H9 (cell line): ENCODE measurements at regions not wholly inside any gene's neighbourhood (a gene's known extent, or its start where the extent isn't known, plus 50 kb on each side); places are given as distances from the start of the nearest gene placed in this dataset.

Experiments used
- DNase-seq: peaks from one replicate; pipeline ENCODE4 v3.0.0-alpha.2; 2017
- H2AFZ ChIP-seq: one replicate; pipeline ENCODE4 v1.6.1; 2013; ENCODE audit warnings: mild to moderate bottlenecking, low read length, control low read depth, moderate library complexity
- H2AK5ac ChIP-seq: 2 replicates; pipeline ENCODE4 v1.6.1; 2013; ENCODE audit warnings: low read length, control low read depth, mixed read lengths; ENCODE audit not compliant: insufficient read length
- H2BK120ac ChIP-seq: one replicate; pipeline ENCODE4 v1.6.1; 2013; ENCODE audit warnings: low read depth, mild to moderate bottlenecking, low read length, control low read depth, inconsistent platforms; ENCODE audit not compliant: poor library complexity, severe bottlenecking
- H2BK12ac ChIP-seq: 2 replicates; pipeline ENCODE4 v1.6.1; 2013; ENCODE audit warnings: low read length, control low read depth, mixed read lengths, low read depth; ENCODE audit not compliant: insufficient read length
- H2BK15ac ChIP-seq: 2 replicates; pipeline ENCODE4 v1.6.1; 2013; ENCODE audit warnings: low read depth, low read length, control low read depth
- H2BK20ac ChIP-seq: one replicate; pipeline ENCODE4 v1.6.1; 2013; ENCODE audit warnings: low read depth, mild to moderate bottlenecking, low read length, control low read depth, inconsistent platforms; ENCODE audit not compliant: poor library complexity, severe bottlenecking
- H2BK5ac ChIP-seq: 2 replicates; pipeline ENCODE4 v1.6.1; 2013; ENCODE audit warnings: low read length, control low read depth, mixed read lengths; ENCODE audit not compliant: insufficient read length
- H3K14ac ChIP-seq: 2 replicates; pipeline ENCODE4 v1.6.1; 2013; ENCODE audit warnings: low read length, control low read depth; ENCODE audit not compliant: insufficient read depth
- H3K18ac ChIP-seq: 2 replicates; pipeline ENCODE4 v1.6.1; 2013; ENCODE audit warnings: low read depth, mild to moderate bottlenecking, mixed read lengths, low read length, control low read depth; ENCODE audit not compliant: insufficient read length
- H3K23ac ChIP-seq: 2 replicates; pipeline ENCODE4 v1.6.1; 2013; ENCODE audit warnings: low read length, control low read depth, mixed read lengths, low read depth; ENCODE audit not compliant: insufficient read length
- H3K23me2 ChIP-seq: 2 replicates; pipeline ENCODE4 v1.6.1; 2013; ENCODE audit warnings: low read depth, mild to moderate bottlenecking, mixed read lengths, low read length, control low read depth; ENCODE audit not compliant: insufficient read length, poor library complexity, severe bottlenecking
- H3K27ac ChIP-seq: 2 replicates; pipeline ENCODE4 v1.5.1; 2013; ENCODE audit warnings: low read length, control low read depth, mixed read lengths, low read depth; ENCODE audit not compliant: insufficient read length
- H3K27me3 ChIP-seq: 2 replicates; pipeline ENCODE4 v1.6.1; 2013; ENCODE audit warnings: low read length, control low read depth, inconsistent platforms; ENCODE audit not compliant: insufficient read depth
- H3K4ac ChIP-seq: 2 replicates; pipeline ENCODE4 v1.6.1; 2013; ENCODE audit warnings: low read depth, mild to moderate bottlenecking, control low read depth, inconsistent platforms, low read length, moderate library complexity
- H3K4me1 ChIP-seq: 2 replicates; pipeline ENCODE4 v1.6.1; 2013; ENCODE audit warnings: low read length, control low read depth, inconsistent platforms; ENCODE audit not compliant: insufficient read depth
- H3K4me2 ChIP-seq: 2 replicates; pipeline ENCODE4 v1.6.1; 2013; ENCODE audit warnings: low read length, control low read depth, mixed read lengths; ENCODE audit not compliant: insufficient read length, insufficient read depth
- H3K56ac ChIP-seq: 2 replicates; pipeline ENCODE4 v1.6.1; 2013; ENCODE audit warnings: low read depth, mild to moderate bottlenecking, mixed read lengths, low read length, control low read depth; ENCODE audit not compliant: insufficient read length
- H3K79me1 ChIP-seq: 2 replicates; pipeline ENCODE4 v1.6.1; 2013; ENCODE audit warnings: low read depth, mild to moderate bottlenecking, moderate library complexity, low read length, control low read depth, inconsistent platforms; ENCODE audit not compliant: insufficient read depth, poor library complexity, severe bottlenecking
- H3K79me2 ChIP-seq: 2 replicates; pipeline ENCODE4 v1.6.1; 2013; ENCODE audit warnings: low read length, control low read depth, inconsistent platforms; ENCODE audit not compliant: insufficient read depth
- H3K9ac ChIP-seq: 2 replicates; pipeline ENCODE4 v1.6.1; 2013; ENCODE audit warnings: low read length, control low read depth, mixed read lengths; ENCODE audit not compliant: insufficient read length; ENCODE audit errors: extremely low read depth
- H3K9me3 ChIP-seq: one replicate; pipeline ENCODE4 v1.6.1; 2013; ENCODE audit warnings: low read depth, low read length, inconsistent platforms; ENCODE audit not compliant: control insufficient read depth
- H3T11ph ChIP-seq: one replicate; pipeline ENCODE4 v1.6.1; 2013; ENCODE audit warnings: mild to moderate bottlenecking, low read length, control low read depth, inconsistent platforms
- H4K20me1 ChIP-seq: one replicate; pipeline ENCODE4 v1.6.1; 2013; ENCODE audit not compliant: control insufficient read depth, insufficient read length, insufficient read depth
- H4K5ac ChIP-seq: 2 replicates; pipeline ENCODE4 v1.6.1; 2013; ENCODE audit warnings: low read depth, mild to moderate bottlenecking, mixed read lengths, low read length, control low read depth; ENCODE audit not compliant: insufficient read length
- H4K8ac ChIP-seq: replicated peaks from 2 replicates; pipeline ENCODE4 v1.6.1; 2013; ENCODE audit warnings: low read length, control low read depth, mixed read lengths, low read depth; ENCODE audit not compliant: insufficient read length
- H4K91ac ChIP-seq: 2 replicates; pipeline ENCODE4 v1.6.1; 2013; ENCODE audit warnings: low read depth, mild to moderate bottlenecking, moderate library complexity, mixed read lengths, low read length, control low read depth; ENCODE audit not compliant: insufficient read length
- H3K27ac Mint-ChIP-seq, 3 experiments: 2 replicates in 2 of 3; 3 replicates in 1 of 3; pipeline ENCODE4 v1.8.0; 2020 to 2021; ENCODE audit warnings: mixed read lengths in 3 of 3, mild to moderate bottlenecking in 1 of 3, moderate library complexity in 1 of 3
- H3K27me3 Mint-ChIP-seq: 2 replicates; pipeline ENCODE4 v1.8.0; 2021; ENCODE audit warnings: low read depth, mild to moderate bottlenecking, moderate library complexity, mixed read lengths
- H3K36me3 Mint-ChIP-seq, 3 experiments: 2 replicates in 2 of 3; 3 replicates in 1 of 3; pipeline ENCODE4 v1.8.0; 2020 to 2021; ENCODE audit warnings: low read depth in 3 of 3, mixed read lengths in 3 of 3; ENCODE audit not compliant: insufficient read depth in 1 of 3
- H3K4me1 Mint-ChIP-seq, 2 experiments: 2 replicates each; pipeline ENCODE4 v1.8.0; 2020; ENCODE audit warnings: mixed read lengths in 2 of 2
- H3K4me3 Mint-ChIP-seq, 2 experiments: 2 replicates in 1 of 2; 3 replicates in 1 of 2; pipeline ENCODE4 v1.8.0; 2020 to 2021; ENCODE audit warnings: mild to moderate bottlenecking in 2 of 2, mixed read lengths in 2 of 2, moderate library complexity in 1 of 2
- H3K9me3 Mint-ChIP-seq, 2 experiments: 2 replicates in 1 of 2; 3 replicates in 1 of 2; pipeline ENCODE4 v1.8.0; 2020; ENCODE audit warnings: mild to moderate bottlenecking in 2 of 2, mixed read lengths in 2 of 2, moderate library complexity in 1 of 2
- CTCF ChIP-seq: fragments of 200-600 bp; sonication (generic); conservative IDR thresholded peaks from 3 replicates; pipeline ENCODE4 v1.8.0; 2021; ENCODE audit warnings: antibody characterized with exemption, mild to moderate bottlenecking
- WGBS: extraction: QIAGEN DNeasy Blood & Tissue Kit; methylation state at CpG from one replicate; pipeline ENCODE4 v1.1.7; 2013; ENCODE audit warnings: missing lambda C conversion rate, low lambda C conversion rate, mixed read lengths; ENCODE audit not compliant: insufficient read length; ENCODE audit errors: extremely low coverage; 5-methylcytosine and 5-hydroxymethylcytosine counted together

GRCh38 chr4:182179751-182180150, 63.5 kb upstream of the TENM3 start:
- Histone ChIP-seq H3K23me2 (no peaks in the 10 kb centered on the region), H4K5ac (no peak overlapping the region), H4K20me1 (no peaks in the 10 kb centered on the region), H2BK20ac (no peak overlapping the region), H2AK5ac (no peak overlapping the region), H2BK12ac (no peak overlapping the region), H3K4me1 (peaks cover 2% of the 10 kb centered on the region; the same call in 1 of the 2 replicates), H3K27me3 (no peaks in the 10 kb centered on the region), H3K4ac (no peak overlapping the region), H2AFZ (no peak overlapping the region), H3K9ac (no peak overlapping the region), H2BK5ac (no peak overlapping the region), H3T11ph (peak overlapping the region; percentile 76), H3K23ac (no peak overlapping the region), H3K18ac (no peak overlapping the region), H3K14ac (no peak overlapping the region), H2BK15ac (no peak overlapping the region), H4K91ac (no peak overlapping the region), H2BK120ac (no peak overlapping the region), H3K79me2 (no peaks in the 10 kb centered on the region; the same call in 1 of the 2 replicates), H3K4me2 (no peak overlapping the region), H4K8ac (no peak overlapping the region), H3K27ac (no peak overlapping the region), H3K9me3 (no peaks in the 10 kb centered on the region), H3K79me1 (no peaks in the 10 kb centered on the region), H3K56ac (no peak overlapping the region)
- Mint-ChIP-seq H3K27me3 (no peaks in the 10 kb centered on the region), H3K4me3 (no peak overlapping the region; a peak in 1 of 5 replicates), H3K4me1 (peaks cover 54 to 57% of the 10 kb centered on the region in 2 experiments), H3K27ac (peak overlapping the region in 2 of 3 experiments; percentile 82 to 94; a peak in 5 of 7 replicates), H3K36me3 (no peaks in the 10 kb centered on the region), H3K9me3 (no peaks in the 10 kb centered on the region)
- DNase-seq: no peak
- TF ChIP-seq CTCF: no peak
- no CpG with 5 or more reads among the region's 1 CpG for WGBS
